Epithelial cell of proximal tubule (primary cell): ENCODE measurements at regions not wholly inside any gene's neighbourhood (a gene's known extent, or its start where the extent isn't known, plus 50 kb on each side); places are given as distances from the start of the nearest gene placed in this dataset.

ENCODE experiments used
- DNase-seq: peaks from one replicate; pipeline ENCODE4 v3.0.0-alpha.2; 2011; ENCODE audit warnings: low read depth
- H3K4me3 ChIP-seq: 2 replicates; pipeline ENCODE4 v1.5.1; 2011; ENCODE audit warnings: low read depth, mild to moderate bottlenecking, low read length
- TF ChIP-seq, protein P1 (sequence below): conservative IDR thresholded peaks from 2 replicates; pipeline ENCODE4 v1.5.1; 2012; ENCODE audit warnings: low read depth, mild to moderate bottlenecking, low read length

GRCh38 chr11:127481391-127481790 lies 480.8 kb upstream of the KIRREL3 start:
- TF ChIP-seq, protein P1, sequence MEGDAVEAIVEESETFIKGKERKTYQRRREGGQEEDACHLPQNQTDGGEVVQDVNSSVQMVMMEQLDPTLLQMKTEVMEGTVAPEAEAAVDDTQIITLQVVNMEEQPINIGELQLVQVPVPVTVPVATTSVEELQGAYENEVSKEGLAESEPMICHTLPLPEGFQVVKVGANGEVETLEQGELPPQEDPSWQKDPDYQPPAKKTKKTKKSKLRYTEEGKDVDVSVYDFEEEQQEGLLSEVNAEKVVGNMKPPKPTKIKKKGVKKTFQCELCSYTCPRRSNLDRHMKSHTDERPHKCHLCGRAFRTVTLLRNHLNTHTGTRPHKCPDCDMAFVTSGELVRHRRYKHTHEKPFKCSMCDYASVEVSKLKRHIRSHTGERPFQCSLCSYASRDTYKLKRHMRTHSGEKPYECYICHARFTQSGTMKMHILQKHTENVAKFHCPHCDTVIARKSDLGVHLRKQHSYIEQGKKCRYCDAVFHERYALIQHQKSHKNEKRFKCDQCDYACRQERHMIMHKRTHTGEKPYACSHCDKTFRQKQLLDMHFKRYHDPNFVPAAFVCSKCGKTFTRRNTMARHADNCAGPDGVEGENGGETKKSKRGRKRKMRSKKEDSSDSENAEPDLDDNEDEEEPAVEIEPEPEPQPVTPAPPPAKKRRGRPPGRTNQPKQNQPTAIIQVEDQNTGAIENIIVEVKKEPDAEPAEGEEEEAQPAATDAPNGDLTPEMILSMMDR: no peak
- DNase-seq: no peak
- no peak overlapping the region for H3K4me3 ChIP-seq

- TF ChIP-seq, protein P1: no peak
- DNase-seq: no peak
- H3K4me3 ChIP-seq: no peak overlapping the region
Measured at GRCh38 chr11:127478826-127479225, 478.3 kb upstream of the KIRREL3 start.

- H3K4me3 ChIP-seq: no peak overlapping the region
- TF ChIP-seq, protein P1: no peak
- no peak for DNase-seq
Measured at GRCh38 chr11:127474766-127475165, 474.2 kb upstream of the KIRREL3 start.

- H3K4me3 ChIP-seq: no peak overlapping the region
- TF ChIP-seq, protein P1: no peak
- DNase-seq: no peak
Measured at GRCh38 chr11:127472505-127472904, 471.9 kb upstream of the KIRREL3 start.

- no peak for DNase-seq
- TF ChIP-seq, protein P1: peak; percentile 22
- H3K4me3 ChIP-seq: no peak overlapping the region
Measured at GRCh38 chr11:127471662-127472061, 471.1 kb upstream of the KIRREL3 start.

DNA sequence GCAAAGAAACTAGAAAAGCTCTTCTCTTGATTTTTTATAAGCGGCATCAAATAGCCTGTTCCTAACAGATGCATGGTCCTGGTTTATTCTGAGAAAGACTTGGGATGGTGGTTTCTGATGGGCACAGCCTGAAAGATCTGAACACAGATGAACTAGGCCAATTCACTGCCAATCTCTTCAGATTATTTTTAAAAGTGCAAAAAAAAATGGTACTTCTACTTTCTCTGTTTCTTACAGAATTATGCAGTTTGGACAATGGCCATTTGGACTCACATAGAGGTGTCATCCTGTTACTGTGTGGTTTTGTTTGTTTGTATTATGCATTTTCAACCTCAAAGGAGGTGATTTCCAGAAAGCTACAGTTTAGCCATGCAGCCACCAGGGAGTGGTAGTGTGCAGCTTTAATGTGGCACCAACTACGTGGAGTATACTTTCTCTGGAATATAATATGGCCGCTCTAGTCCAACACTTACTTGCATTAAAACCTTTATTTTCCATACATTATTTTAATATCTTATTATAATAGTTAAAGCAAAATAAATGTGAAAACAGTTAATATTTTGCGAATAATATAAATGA lies 469.8 kb upstream of the KIRREL3 start:
- DNase-seq: no peak
- no peak overlapping the region for H3K4me3 ChIP-seq
- TF ChIP-seq, protein P1: peak; percentile 69

GRCh38 chr11:127464325-127464724 lies 463.8 kb upstream of the KIRREL3 start:
- H3K4me3 ChIP-seq: no peak overlapping the region
- TF ChIP-seq, protein P1: no peak
- DNase-seq: no peak
